ENCODE measurements at regions not wholly inside any gene's neighbourhood (a gene's known extent, or its start where the extent isn't known, plus 50 kb on each side); places are given as distances from the start of the nearest gene placed in this dataset.

- Histone ChIP-seq H3K36me3 (ENCODE audit: control insufficient read depth, insufficient read depth, low read length) (no peaks in the 10 kb centered on the region), H3K4me3 (replicated peaks; ENCODE audit: low read depth, low read length) (no peak overlapping the region), H3K27me3 (replicated peaks; ENCODE audit: control insufficient read depth, insufficient read depth, low read length) (no peaks in the 10 kb centered on the region)
- no peak for DNase-seq (ENCODE audit: extremely low read depth, insufficient read length)
- TF ChIP-seq, protein P1, sequence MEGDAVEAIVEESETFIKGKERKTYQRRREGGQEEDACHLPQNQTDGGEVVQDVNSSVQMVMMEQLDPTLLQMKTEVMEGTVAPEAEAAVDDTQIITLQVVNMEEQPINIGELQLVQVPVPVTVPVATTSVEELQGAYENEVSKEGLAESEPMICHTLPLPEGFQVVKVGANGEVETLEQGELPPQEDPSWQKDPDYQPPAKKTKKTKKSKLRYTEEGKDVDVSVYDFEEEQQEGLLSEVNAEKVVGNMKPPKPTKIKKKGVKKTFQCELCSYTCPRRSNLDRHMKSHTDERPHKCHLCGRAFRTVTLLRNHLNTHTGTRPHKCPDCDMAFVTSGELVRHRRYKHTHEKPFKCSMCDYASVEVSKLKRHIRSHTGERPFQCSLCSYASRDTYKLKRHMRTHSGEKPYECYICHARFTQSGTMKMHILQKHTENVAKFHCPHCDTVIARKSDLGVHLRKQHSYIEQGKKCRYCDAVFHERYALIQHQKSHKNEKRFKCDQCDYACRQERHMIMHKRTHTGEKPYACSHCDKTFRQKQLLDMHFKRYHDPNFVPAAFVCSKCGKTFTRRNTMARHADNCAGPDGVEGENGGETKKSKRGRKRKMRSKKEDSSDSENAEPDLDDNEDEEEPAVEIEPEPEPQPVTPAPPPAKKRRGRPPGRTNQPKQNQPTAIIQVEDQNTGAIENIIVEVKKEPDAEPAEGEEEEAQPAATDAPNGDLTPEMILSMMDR (IDR thresholded peaks at IDR 0.05; ENCODE audit: insufficient read depth, low read length, poor library complexity, severe bottlenecking), result no peak
These were observed 114.6 kb upstream of the ADAMTSL1 start for GRCh38 chr9:18359335-18359734.

GRCh38 chr9:18360005-18360404 lies 113.9 kb upstream of the ADAMTSL1 start:
- H3K36me3 ChIP-seq (ENCODE audit: control insufficient read depth, insufficient read depth, low read length), result no peaks in the 10 kb centered on the region
- DNase-seq (ENCODE audit: extremely low read depth, insufficient read length), result no peak
- no peak overlapping the region for H3K4me3 ChIP-seq (replicated peaks; ENCODE audit: low read depth, low read length)
- H3K27me3 ChIP-seq (replicated peaks; ENCODE audit: control insufficient read depth, insufficient read depth, low read length), result no peaks in the 10 kb centered on the region
- TF ChIP-seq, protein P1 (IDR thresholded peaks at IDR 0.05; ENCODE audit: insufficient read depth, low read length, poor library complexity, severe bottlenecking), result no peak

GRCh38 chr9:18361646-18362045 lies 112.3 kb upstream of the ADAMTSL1 start:
- H3K27me3 ChIP-seq (replicated peaks; ENCODE audit: control insufficient read depth, insufficient read depth, low read length), result no peaks in the 10 kb centered on the region
- no peak overlapping the region for H3K4me3 ChIP-seq (replicated peaks; ENCODE audit: low read depth, low read length)
- H3K36me3 ChIP-seq (ENCODE audit: control insufficient read depth, insufficient read depth, low read length), result no peaks in the 10 kb centered on the region
- no peak for DNase-seq (ENCODE audit: extremely low read depth, insufficient read length)
- TF ChIP-seq, protein P1 (IDR thresholded peaks at IDR 0.05; ENCODE audit: insufficient read depth, low read length, poor library complexity, severe bottlenecking), result no peak

DNA sequence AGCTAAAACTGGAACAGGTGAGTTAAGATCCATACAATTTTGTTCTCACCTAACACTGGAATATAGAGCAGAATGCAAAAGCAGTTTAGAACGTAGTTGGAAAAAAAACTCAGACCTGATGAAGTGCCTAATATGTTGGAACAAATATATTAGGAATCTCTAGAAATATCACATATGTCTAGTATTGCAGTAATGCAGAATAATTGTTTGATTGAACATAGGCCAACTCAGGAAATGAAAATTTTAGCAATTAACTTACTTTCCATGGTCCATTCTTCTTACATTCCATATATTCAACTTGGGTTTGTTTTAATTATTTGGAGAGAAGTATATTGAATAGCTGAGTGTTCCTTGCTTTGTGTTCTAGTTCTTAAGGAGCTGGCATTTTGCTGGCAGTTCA lies 111.8 kb upstream of the ADAMTSL1 start:
- Histone ChIP-seq H3K36me3 (ENCODE audit: control insufficient read depth, insufficient read depth, low read length) (no peaks in the 10 kb centered on the region), H3K27me3 (replicated peaks; ENCODE audit: control insufficient read depth, insufficient read depth, low read length) (no peaks in the 10 kb centered on the region), H3K4me3 (replicated peaks; ENCODE audit: low read depth, low read length) (no peak overlapping the region)
- TF ChIP-seq, protein P1 (IDR thresholded peaks at IDR 0.05; ENCODE audit: insufficient read depth, low read length, poor library complexity, severe bottlenecking), result no peak
- no peak for DNase-seq (ENCODE audit: extremely low read depth, insufficient read length)

DNA sequence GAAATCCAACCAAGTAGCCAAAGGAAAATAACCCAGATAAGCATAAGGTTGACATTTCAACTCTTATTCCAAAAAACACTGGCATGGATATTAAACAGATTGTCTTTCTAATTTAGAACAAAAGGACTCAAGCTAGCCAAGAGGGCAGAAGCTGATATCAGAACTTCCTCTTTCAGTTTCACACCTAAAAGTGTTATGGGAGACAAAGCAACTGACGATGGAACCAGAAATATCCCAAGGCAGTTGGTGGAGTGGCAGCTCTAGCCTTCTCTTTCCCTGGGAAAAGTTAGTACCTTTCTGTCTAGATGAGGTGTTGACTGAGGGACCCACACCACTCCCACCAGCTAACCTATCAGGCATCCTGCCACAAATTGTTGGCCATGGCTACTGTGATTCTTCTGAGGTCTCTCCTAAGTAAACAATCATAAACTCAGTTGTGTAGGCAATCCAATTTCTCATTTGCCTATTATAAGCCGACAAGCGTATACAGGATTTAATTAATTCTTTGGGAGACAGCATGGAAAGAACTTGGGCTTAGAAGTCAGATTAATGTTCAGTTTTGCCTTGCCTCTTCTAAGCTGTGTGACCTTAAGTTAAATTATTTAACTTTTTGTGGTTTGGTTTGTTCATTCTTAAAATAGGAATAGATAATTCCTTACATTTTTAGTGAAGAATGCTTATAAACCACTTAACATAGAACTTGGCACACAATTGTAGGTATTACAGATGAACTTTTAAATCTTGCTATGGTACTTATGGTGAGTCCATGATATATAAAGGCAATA lies 110.9 kb upstream of the ADAMTSL1 start:
- TF ChIP-seq, protein P1 (IDR thresholded peaks at IDR 0.05; ENCODE audit: insufficient read depth, low read length, poor library complexity, severe bottlenecking), result no peak
- DNase-seq (ENCODE audit: extremely low read depth, insufficient read length), result peak; percentile 18
- no peak overlapping the region for H3K4me3 ChIP-seq (replicated peaks; ENCODE audit: low read depth, low read length)
- H3K36me3 ChIP-seq (ENCODE audit: control insufficient read depth, insufficient read depth, low read length), result no peaks in the 10 kb centered on the region
- H3K27me3 ChIP-seq (replicated peaks; ENCODE audit: control insufficient read depth, insufficient read depth, low read length), result no peaks in the 10 kb centered on the region

Data from GM06990 (cell line).